ENCODE measurements at regions not wholly inside any gene's neighbourhood (a gene's known extent, or its start where the extent isn't known, plus 50 kb on each side); places are given as distances from the start of the nearest gene placed in this dataset.
"Not testable (repeated sequence)": the region's sequence is repeated elsewhere in the genome, so short reads cannot be mapped to it uniquely, and the experiment has no call there.

GRCh38 chr21:35982717-35983116 is 77.6 kb downstream of the SETD4 start:
- DNase-seq (ENCODE audit: low spot score), result no peak
- FAIRE-seq, result no peak

GRCh38 chr21:35981514-35982070 is 78.7 kb downstream of the SETD4 start:
- DNase-seq (ENCODE audit: low spot score) (no peak), FAIRE-seq (no peak)

DNA sequence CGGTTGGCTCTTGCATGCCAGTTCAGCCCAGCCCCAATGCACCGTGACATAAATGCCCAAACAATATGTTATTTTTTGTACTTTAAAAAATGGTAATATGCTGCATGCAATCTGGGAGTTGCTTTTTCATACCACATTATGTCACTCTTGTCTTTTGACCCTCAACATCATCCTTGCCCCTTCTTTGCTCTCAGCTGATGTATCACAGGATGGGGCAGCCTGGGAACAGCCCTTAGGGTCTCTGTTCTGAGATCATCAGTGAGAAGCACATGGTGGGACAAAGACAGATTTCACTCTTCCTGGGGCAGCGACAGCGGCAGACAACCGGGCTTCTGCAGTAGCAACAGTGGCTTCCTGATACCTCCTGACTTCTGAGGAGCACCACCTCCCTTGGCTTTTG is 79.5 kb downstream of the SETD4 start:
- FAIRE-seq (no peak), DNase-seq (ENCODE audit: low spot score) (no peak)

DNA sequence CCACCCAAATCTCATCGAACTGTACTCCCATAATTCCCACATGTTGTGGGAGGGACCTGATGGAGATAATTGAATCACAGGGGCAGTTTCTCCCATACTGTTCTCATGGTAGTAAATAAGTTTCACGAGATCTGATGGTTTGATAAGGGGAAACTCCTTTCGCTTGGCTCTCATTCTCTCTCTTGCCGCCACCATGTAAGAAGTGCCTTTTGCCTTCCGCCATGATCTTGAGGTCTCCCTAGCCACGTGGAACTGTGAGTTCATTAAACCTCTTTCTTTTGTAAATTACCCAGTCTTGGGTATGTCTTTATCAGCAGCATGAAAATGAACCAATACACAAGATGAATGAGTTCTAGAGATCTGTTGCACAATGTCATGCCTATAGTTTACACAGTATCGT is 82.5 kb downstream of the SETD4 start:
- not testable (repeated sequence) for DNase-seq (ENCODE audit: low spot score); FAIRE-seq

DNA sequence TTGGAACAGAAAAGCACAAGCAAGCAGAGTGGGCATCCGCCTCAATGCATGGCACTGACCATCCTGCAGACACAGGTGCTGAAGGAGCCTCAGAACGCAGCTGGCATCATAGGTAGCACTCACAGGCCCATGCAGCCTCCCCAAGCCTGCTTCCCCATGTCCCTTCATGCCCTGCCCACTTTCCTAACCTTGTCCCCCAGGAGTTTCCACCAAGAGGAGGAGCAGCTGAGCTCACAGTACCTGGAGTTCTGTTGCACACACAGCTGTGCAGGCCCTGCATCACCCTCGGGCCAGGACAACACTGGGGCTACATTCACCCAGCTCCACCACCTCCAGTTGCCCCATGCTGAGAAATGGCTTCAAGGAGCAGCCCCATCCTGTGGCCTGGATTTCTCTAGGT is 83.4 kb downstream of the SETD4 start:
- FAIRE-seq, result no peak
- DNase-seq (ENCODE audit: low spot score), result no peak

GRCh38 chr21:35976481-35976880 is 83.8 kb downstream of the SETD4 start:
- DNase-seq (ENCODE audit: low spot score) (no peak), FAIRE-seq (no peak)

DNA sequence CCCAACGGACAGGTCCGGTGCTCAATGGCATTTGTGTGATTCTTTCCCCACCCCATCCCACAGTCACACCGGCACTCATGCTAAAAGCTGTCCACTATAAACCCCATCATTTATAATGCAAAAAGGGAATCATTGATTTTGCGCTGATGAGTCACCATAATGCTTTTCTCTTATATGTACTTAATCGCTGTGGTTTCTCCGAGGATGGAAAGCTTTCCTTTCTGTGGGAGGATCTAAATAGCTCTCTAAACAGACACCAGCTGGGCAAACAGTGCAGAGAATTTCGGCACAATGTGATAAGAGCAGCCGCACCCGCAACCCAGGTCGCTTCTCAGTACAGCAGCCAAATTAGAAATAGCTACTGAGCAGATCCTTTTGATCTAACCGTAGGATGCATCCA is 85.6 kb downstream of the SETD4 start:
- DNase-seq (ENCODE audit: low spot score) (peak; percentile 38), FAIRE-seq (no peak)

DNA sequence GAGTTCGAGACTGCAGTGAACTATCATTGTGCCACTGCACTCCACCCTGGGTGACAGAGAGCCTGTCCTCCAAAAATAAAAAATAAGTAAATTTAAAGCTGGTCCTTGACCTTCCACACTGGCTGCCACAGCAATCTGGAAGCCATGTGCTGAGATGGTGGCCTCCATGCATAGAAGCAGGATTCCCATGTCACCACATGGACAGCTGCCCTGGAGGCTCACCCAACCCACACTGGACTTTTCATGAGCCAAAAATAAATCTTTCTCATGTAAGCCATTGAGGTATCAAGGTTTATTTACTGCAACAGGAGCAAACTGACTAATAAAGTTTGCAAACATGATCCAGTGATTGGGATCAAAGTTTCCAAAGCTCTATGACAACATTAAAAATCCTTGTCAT is 88.5 kb downstream of the SETD4 start:
- no peak for DNase-seq (ENCODE audit: low spot score)
- FAIRE-seq, result no peak

- no peak for FAIRE-seq
- DNase-seq (ENCODE audit: low spot score), result no peak
Measured at GRCh38 chr21:35969281-35969680, 91.0 kb downstream of the SETD4 start.

DNA sequence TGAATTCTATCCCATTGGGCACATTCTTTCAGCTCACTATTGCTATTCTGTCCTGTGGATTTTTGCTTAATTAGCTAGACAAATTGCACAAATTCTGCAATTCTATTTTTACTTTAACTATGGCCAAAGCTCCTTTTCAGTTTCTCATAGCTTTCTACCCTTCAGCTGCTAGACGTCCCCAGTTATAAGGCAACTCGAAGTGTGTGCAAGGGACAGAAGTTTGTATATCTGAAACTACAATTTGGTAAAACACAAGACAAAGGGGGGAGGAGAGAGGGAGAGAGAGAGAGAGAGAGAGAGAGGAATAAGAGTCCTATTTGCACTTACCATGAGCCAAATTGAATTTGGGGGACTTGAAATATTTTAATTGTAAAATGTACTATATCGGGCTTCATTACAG is 91.8 kb downstream of the SETD4 start:
- no peak for FAIRE-seq
- DNase-seq (ENCODE audit: low spot score), result no peak

DNA sequence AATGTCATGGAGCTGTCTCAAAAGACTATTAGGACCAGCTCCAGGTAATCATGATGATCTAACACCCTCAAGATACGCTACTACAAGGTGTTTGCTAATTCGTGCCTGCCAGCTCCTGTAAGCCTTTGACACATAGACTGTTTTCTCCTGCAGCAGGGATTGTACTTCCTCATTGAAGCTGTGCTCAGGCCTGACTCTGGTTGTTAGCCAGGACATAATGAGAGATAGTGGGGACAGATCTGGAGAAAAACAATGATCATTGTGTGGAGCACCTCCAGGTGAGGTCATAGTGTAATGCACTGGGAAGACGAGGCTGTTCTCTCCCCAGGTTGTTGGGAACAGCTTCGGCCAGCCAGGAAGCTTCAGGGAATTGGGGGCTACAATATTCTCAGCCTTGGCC is 94.6 kb downstream of the SETD4 start:
- no peak for DNase-seq (ENCODE audit: low spot score)
- FAIRE-seq, result no peak

GRCh38 chr21:35963920-35964451 is 96.3 kb downstream of the SETD4 start:
- DNase-seq (ENCODE audit: low spot score), result no peak
- FAIRE-seq, result no peak

GRCh38 chr21:35962917-35963316 is 97.4 kb downstream of the SETD4 start:
- FAIRE-seq (no peak), DNase-seq (ENCODE audit: low spot score) (no peak)

DNA sequence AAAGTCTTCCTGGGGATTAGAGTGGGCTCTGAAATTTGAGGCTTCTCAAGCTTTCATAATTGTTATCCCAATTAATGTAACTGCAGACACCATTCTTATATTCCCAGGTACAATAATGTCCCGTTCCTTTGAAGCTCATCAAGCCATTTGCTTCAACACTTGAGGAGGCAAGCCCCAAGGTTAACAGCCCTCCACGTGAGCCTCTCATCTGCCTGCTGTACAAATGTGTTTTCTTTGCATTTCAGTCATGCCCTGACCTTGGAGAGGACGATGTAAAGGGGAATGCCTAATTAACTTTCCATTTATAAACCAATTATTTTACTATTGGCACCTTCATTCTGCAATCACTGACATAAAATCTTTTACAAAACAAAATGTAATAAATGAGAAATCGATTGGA is 106.3 kb downstream of the SETD4 start:
- no peak for DNase-seq (ENCODE audit: low spot score)

DNA sequence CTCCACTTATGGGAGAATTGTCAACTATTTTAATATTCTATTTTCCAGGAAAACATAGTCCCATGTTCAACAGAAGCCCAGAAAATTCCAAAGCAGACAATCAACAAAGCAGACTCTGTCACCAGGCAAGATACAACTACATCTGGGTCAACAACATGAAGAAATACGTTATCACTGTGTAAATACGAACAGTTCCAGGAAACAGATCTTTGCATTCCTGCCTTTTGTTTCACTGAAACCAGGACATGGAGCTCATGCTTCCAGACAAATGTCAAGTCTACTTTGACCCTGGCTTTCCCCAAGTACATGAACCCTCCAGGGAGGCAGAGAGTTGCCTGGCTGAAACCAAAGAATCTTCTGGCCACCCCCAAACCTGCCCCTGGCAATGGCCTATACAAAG is 106.7 kb downstream of the SETD4 start:
- FAIRE-seq (no peak), DNase-seq (ENCODE audit: low spot score) (no peak)

More for the DNA sequence above, 106.3 kb downstream of the SETD4 start:
- no peak for FAIRE-seq

- FAIRE-seq, result no peak
- no peak for DNase-seq (ENCODE audit: low spot score)
Measured at GRCh38 chr21:35952651-35953340, 107.5 kb downstream of the SETD4 start.

DNA sequence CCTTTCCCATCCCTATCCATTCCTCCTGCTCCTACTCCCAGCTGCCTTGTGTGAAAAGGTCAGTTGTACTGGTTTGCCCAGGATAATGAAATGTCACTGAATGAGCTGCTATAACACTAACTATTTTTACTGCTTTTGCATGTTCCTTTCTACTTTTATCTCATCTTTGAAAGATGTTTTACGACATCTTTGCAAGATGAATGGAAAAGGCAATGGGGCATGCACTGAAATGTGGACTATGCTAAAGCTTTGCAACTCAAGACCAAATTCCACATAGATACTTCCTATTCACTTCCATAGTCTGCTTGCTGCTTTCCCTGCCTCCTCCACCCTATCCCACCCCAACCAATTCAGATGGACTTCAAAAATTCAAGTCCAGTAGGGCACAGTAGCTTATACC is 111.3 kb downstream of the SETD4 start:
- DNase-seq (ENCODE audit: low spot score), result no peak
- no peak for FAIRE-seq

DNA sequence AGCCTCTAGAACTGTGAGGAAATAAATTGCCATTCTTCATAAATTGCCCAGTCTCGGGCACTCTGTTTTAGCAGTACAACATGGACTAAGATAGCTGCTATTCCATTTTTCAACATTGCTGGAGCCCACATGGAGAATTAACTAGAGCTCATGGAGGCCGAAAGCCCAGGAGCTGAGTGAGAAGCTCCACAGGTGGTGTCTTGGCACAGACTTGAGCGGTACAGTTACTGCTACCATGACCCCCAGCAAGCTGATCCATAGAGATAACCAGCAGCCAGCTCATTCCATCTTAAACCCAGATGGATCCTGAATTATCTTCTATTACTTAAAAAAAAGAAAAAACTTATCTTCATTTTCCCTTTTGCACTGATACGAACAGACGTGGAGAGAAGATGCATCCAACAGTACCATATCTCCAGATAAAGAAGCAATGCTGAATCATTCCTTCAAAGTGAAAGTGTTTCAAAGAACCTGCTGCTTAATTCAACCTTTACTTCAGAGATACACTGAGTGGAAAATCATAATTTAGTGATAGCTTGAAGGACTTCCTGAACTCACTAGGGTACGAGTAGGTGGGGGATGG is 115.1 kb downstream of the SETD4 start:
- DNase-seq (ENCODE audit: low spot score), result no peak
- no peak for FAIRE-seq

DNA sequence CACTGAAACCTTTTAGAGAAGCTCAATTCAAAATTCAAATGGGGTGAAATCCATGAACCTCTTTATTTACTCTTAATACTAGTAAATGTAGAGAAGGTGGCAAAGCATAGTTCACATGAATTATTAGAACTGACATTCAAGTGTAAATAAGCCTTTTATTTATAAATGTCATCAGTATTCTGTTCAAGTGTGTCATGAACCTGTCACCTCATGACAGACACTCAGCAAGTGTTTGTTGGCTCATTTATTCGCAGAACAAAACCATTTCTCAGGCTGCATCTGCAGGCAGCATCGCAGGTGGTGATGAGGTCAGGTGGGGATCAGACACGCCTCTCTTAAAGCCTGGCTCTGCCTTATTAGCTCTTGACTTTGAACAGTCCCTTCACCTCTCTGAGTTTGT is 116.6 kb downstream of the SETD4 start:
- no peak for FAIRE-seq
- DNase-seq (ENCODE audit: low spot score), result no peak

- no peak for FAIRE-seq
- DNase-seq (ENCODE audit: low spot score), result no peak
Measured at GRCh38 chr21:35942211-35943144, 117.8 kb downstream of the SETD4 start.

- DNase-seq (ENCODE audit: low spot score) (peak; percentile 42), FAIRE-seq (no peak)
Measured at GRCh38 chr21:35940074-35940927, 120.0 kb downstream of the SETD4 start.

Data from urothelium cell line (cell line).